Esophagus muscularis mucosa (tissue), 4 donors: ENCODE measurements at regions not wholly inside any gene's neighbourhood (a gene's known extent, or its start where the extent isn't known, plus 50 kb on each side); places are given as distances from the start of the nearest gene placed in this dataset.

Source experiments
- DNase-seq: peaks from one replicate; pipeline ENCODE4 v3.0.0-alpha.2; 2017; ENCODE audit errors: extremely low spot score
- H3K27ac ChIP-seq, 4 donors: fragments of 200-600 bp; sonication (generic); replicated peaks in 1 of 4; 1 replicate in 3 of 4; 2 replicates in 1 of 4; pipeline ENCODE4 v1.5.1; 2016 to 2019; ENCODE audit warnings: mild to moderate bottlenecking in 1 of 4
- H3K27me3 ChIP-seq, 4 donors: fragments of 200-600 bp; sonication (generic); one replicate each; pipeline versions ENCODE4 v1.5.1 to v1.6.0; 2016 to 2019
- H3K36me3 ChIP-seq, 4 donors: fragments of 200-600 bp; sonication (generic); one replicate each; pipeline ENCODE4 v1.5.1; 2016 to 2019
- H3K4me1 ChIP-seq, 4 donors: fragments of 200-600 bp; sonication (generic); one replicate each; pipeline ENCODE4 v1.5.1; 2016 to 2019
- H3K4me3 ChIP-seq, 4 donors: fragments of 200-600 bp; sonication (generic); 1 replicate in 2 of 4; 2 replicates in 2 of 4; pipeline ENCODE4 v1.5.1; 2016 to 2019; ENCODE audit warnings: mild to moderate bottlenecking in 4 of 4, moderate library complexity in 1 of 4
- H3K9me3 ChIP-seq, 4 donors: fragments of 200-600 bp; sonication (generic); 1 replicate in 3 of 4; 2 replicates in 1 of 4; pipeline ENCODE4 v1.5.1; 2016 to 2019
- EP300 ChIP-seq: sonication (generic); formaldehyde crosslinking; IDR thresholded peaks from one replicate; pipeline ENCODE4 v1.6.1; 2017; ENCODE audit warnings: antibody characterized with exemption
- POLR2A ChIP-seq: fragments of 450-650 bp; IDR thresholded peaks from one replicate; pipeline ENCODE4 v1.6.1; 2017; ENCODE audit warnings: antibody characterized with exemption, moderate library complexity, mild to moderate bottlenecking, low read depth
- POLR2AphosphoS5 ChIP-seq, 2 donors: sonication (generic); formaldehyde crosslinking; IDR thresholded peaks; one replicate each; pipeline ENCODE4 v1.6.1; 2017; ENCODE audit warnings: antibody characterized with exemption in 2 of 2
- WGBS: methylation state at CpG from one replicate; pipeline ENCODE4 v1.1.5; 2018; 5-methylcytosine and 5-hydroxymethylcytosine counted together
- intact Hi-C: fragments of 100-400 bp; cut with DNase I; formaldehyde crosslinking; loops from one replicate; pipeline ENCODE4 v1.15.1; 2023
- TF ChIP-seq, protein P1 (sequence below), 3 experiments: fragments of 200-600 bp in 2 of 3; fragments of 450-650 bp in 1 of 3; sonication (generic) in 2 of 3; IDR thresholded peaks; one replicate each; pipeline ENCODE4 v1.5.1; 2017 to 2019; ENCODE audit warnings: antibody characterized with exemption in 3 of 3, mild to moderate bottlenecking in 2 of 3, moderate library complexity in 1 of 3

GRCh38 chr10:130479926-130480325, 343.7 kb downstream of the GLRX3 start:
- no peak for DNase-seq
- H3K36me3 ChIP-seq: no peaks in the 10 kb centered on the region
- no peaks in the 10 kb centered on the region for H3K4me1 ChIP-seq
- H3K27ac ChIP-seq: no peak overlapping the region
- WGBS: 69% methylated on average over 8 of the region's 8 CpGs
- H3K4me3 ChIP-seq: no peak overlapping the region
- intact Hi-C loops: no loop called here
- H3K27me3 ChIP-seq: peaks cover 0 to 48% (median 0%) of the 10 kb centered on the region in 4 donors
- no peak for TF ChIP-seq POLR2A
- no peak for TF ChIP-seq EP300
- TF ChIP-seq POLR2AphosphoS5 (IDR thresholded peaks at IDR 0.05): no peak
- TF ChIP-seq, protein P1, sequence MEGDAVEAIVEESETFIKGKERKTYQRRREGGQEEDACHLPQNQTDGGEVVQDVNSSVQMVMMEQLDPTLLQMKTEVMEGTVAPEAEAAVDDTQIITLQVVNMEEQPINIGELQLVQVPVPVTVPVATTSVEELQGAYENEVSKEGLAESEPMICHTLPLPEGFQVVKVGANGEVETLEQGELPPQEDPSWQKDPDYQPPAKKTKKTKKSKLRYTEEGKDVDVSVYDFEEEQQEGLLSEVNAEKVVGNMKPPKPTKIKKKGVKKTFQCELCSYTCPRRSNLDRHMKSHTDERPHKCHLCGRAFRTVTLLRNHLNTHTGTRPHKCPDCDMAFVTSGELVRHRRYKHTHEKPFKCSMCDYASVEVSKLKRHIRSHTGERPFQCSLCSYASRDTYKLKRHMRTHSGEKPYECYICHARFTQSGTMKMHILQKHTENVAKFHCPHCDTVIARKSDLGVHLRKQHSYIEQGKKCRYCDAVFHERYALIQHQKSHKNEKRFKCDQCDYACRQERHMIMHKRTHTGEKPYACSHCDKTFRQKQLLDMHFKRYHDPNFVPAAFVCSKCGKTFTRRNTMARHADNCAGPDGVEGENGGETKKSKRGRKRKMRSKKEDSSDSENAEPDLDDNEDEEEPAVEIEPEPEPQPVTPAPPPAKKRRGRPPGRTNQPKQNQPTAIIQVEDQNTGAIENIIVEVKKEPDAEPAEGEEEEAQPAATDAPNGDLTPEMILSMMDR (IDR thresholded peaks at IDR 0.05): no peak
- no peaks in the 10 kb centered on the region for H3K9me3 ChIP-seq

- Histone ChIP-seq H3K36me3 (no peaks in the 10 kb centered on the region), H3K4me3 (no peak overlapping the region), H3K27me3 (peaks cover 0 to 53% (median 0%) of the 10 kb centered on the region in 4 donors), H3K27ac (no peak overlapping the region), H3K9me3 (no peaks in the 10 kb centered on the region), H3K4me1 (no peaks in the 10 kb centered on the region)
- intact Hi-C loops: no loop called here
- no peak for DNase-seq
- TF ChIP-seq EP300 (no peak), POLR2AphosphoS5 (IDR thresholded peaks at IDR 0.05) (no peak), POLR2A (no peak)
- TF ChIP-seq, protein P1 (IDR thresholded peaks at IDR 0.05): no peak
- WGBS: 93% methylated on average over 13 of the region's 16 CpGs
These were observed 344.3 kb downstream of the GLRX3 start for GRCh38 chr10:130480491-130480890.

DNA sequence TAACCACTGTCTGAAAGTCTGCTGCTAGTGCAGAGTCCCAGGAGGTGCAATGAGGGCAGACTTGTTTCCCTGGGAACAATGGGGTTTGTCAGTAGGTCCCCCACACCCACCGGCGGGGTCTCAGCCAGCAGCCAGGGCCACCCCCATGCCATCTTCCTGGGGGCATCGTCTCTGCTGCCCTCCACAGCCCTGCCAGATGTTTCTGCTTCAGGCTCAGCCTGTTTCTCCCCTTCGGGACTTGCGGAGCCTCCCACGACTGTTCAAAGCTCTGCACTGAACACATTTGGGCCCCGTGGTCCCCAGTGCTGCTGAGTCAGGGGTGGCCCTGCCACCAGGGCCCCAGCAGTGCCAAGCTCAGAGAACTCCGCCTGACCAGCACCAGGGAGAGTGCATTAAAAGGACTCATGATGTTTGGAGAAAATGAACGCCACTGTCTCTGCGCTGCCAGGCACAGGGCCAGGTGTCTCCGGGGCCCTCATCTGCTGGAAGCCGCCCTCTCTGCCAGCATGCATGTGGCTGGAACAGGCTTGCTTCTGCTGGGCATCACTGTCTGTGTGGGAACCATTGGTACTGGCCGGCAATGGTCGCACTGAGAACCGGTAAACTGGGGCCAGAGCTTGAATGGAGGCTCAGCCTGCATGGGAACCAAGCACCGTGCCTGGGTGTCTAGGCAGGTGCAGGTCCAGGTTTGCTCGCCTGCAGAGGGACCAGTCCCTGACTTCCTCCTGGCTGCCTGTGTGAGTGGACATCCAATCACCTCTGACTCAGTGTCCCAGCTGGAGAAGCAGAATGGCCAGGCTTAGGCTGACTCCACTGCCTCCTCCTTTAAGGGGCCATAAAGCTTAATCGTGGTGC, 345.1 kb downstream of the GLRX3 start:
- no peak overlapping the region for H3K27ac ChIP-seq
- intact Hi-C loops: no loop called here
- DNase-seq: no peak
- no peaks in the 10 kb centered on the region for H3K4me1 ChIP-seq
- WGBS: 65% methylated on average over 9 of the region's 18 CpGs
- no peak overlapping the region for H3K4me3 ChIP-seq
- H3K36me3 ChIP-seq: no peaks in the 10 kb centered on the region
- TF ChIP-seq EP300 (no peak), POLR2AphosphoS5 (IDR thresholded peaks at IDR 0.05) (no peak), POLR2A (no peak)
- TF ChIP-seq, protein P1 (IDR thresholded peaks at IDR 0.05): no peak
- no peaks in the 10 kb centered on the region for H3K9me3 ChIP-seq
- peaks cover 0 to 62% (median 0%) of the 10 kb centered on the region in 4 donors for H3K27me3 ChIP-seq

DNA sequence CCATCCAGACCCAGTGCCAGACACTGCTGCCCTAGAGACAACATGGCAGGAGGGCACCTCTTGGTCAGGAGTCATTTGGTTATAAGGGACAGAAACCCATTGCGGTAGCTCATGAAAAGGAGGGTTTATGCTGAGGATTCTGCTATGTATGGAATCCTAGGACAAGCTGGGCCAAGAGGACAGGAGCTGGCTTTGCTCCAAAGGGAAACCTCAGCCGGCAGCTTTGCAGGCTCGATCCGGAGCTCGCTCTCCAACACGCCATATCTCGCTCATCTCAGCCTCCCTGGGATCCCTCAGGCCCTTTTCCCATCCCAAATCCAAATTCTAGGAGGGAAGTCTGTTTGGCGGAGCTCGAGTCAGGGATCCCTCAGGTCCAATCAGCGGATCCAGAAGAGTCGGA, 345.7 kb downstream of the GLRX3 start:
- Histone ChIP-seq H3K36me3 (no peaks in the 10 kb centered on the region), H3K27me3 (peaks cover 0 to 63% (median 0%) of the 10 kb centered on the region in 4 donors), H3K9me3 (no peaks in the 10 kb centered on the region), H3K27ac (no peak overlapping the region), H3K4me3 (no peak overlapping the region), H3K4me1 (no peaks in the 10 kb centered on the region)
- 55% methylated on average over 10 of the region's 11 CpGs for WGBS
- intact Hi-C loops: no loop called here
- TF ChIP-seq EP300 (no peak), POLR2A (no peak), POLR2AphosphoS5 (IDR thresholded peaks at IDR 0.05) (no peak)
- TF ChIP-seq, protein P1 (IDR thresholded peaks at IDR 0.05): no peak
- DNase-seq: no peak
